ENCODE measurements at regions not wholly inside any gene's neighbourhood (a gene's known extent, or its start where the extent isn't known, plus 50 kb on each side); places are given as distances from the start of the nearest gene placed in this dataset.

GRCh38 chr6:82645536-82646230 lies 282.1 kb downstream of the TPBG start:
- TF ChIP-seq CTCF (IDR thresholded peaks at IDR 0.05) (no peak), POLR2A (IDR thresholded peaks at IDR 0.05) (no peak)
